MCF 10A (cell line): ENCODE measurements at regions not wholly inside any gene's neighbourhood (a gene's known extent, or its start where the extent isn't known, plus 50 kb on each side); places are given as distances from the start of the nearest gene placed in this dataset.

Experiments
- BruUV-seq: library from RNA; stranded (reverse); fragments of 400-500 nt; replicated peaks from 2 replicates; lab custom pipeline; 2021; lab: Mats Ljungman, UMichigan
- CTCF ChIA-PET: fragments of 300-600 bp; sonication (Branson Sonifier 250); formaldehyde crosslinking; extraction: SDS; loops from one replicate; lab custom pipeline; 2021; ENCODE audit warnings: antibody characterized with exemption, inconsistent platforms; lab: Yijun Ruan, JAX
- POLR2A ChIA-PET: fragments of 300-600, 350-650 bp; sonication (Branson Sonifier 250); formaldehyde crosslinking; extraction: SDS; loops from one replicate; lab custom pipeline; 2020; ENCODE audit warnings: antibody characterized with exemption, inconsistent platforms; lab: Yijun Ruan, JAX
- DNase-seq: peaks from one replicate; pipeline ENCODE4 v3.0.0-alpha.2; 2018; ENCODE audit not compliant: unreplicated experiment
- H3K27ac Mint-ChIP-seq: one replicate; pipeline ENCODE4 v1.8.0; 2022; ENCODE audit warnings: mild to moderate bottlenecking, low read depth, mixed read lengths; ENCODE audit not compliant: unreplicated experiment
- H3K27me3 Mint-ChIP-seq: one replicate; pipeline ENCODE4 v1.8.0; 2022; ENCODE audit warnings: mixed read lengths; ENCODE audit not compliant: insufficient read depth, unreplicated experiment
- H3K36me3 Mint-ChIP-seq: one replicate; pipeline ENCODE4 v1.8.0; 2022; ENCODE audit warnings: mild to moderate bottlenecking, moderate library complexity, mixed read lengths; ENCODE audit not compliant: insufficient read depth, unreplicated experiment
- H3K4me1 Mint-ChIP-seq: one replicate; pipeline ENCODE4 v1.8.0; 2022; ENCODE audit warnings: mixed read lengths; ENCODE audit not compliant: insufficient read depth, unreplicated experiment
- H3K4me3 Mint-ChIP-seq: one replicate; pipeline ENCODE4 v1.8.0; 2022; ENCODE audit warnings: mild to moderate bottlenecking, moderate library complexity, mixed read lengths; ENCODE audit not compliant: unreplicated experiment
- H3K9me3 Mint-ChIP-seq: one replicate; pipeline ENCODE4 v1.8.0; 2022; ENCODE audit warnings: mixed read lengths; ENCODE audit not compliant: unreplicated experiment
- intact Hi-C: fragments of 100-400 bp; cut with micrococcal nuclease; formaldehyde crosslinking; loops from 2 replicates; pipeline ENCODE4 v1.14.1; 2022
- TF ChIP-seq, protein P1 (sequence below): fragments of 200-600 bp; IDR thresholded peaks from one replicate; pipeline ENCODE4 v1.8.0; 2022; ENCODE audit warnings: antibody characterized with exemption, mild to moderate bottlenecking; ENCODE audit not compliant: unreplicated experiment

DNA sequence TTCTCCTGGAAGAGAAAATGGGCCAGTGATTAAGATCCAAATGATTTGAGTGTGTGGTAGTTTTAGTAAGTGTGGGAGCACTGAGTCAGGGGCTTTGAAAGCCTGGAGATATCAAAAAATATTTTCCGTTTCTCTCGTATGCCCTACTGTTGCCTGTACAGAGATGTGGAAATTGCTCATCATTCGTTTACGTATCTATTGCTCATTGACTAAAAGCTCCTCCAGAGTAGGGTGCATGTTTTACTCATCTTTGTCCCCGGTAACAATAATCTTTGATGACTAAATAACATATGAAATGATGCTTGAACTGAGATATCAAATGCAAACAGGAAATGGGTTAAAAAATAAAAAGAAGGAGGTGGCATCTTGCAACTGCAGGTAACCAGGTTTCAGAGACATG lies 114.2 kb upstream of the FST start:
- Mint-ChIP-seq H3K9me3 (no peaks in the 10 kb centered on the region), H3K27me3 (no peaks in the 10 kb centered on the region), H3K4me3 (no peak overlapping the region), H3K27ac (no peak overlapping the region), H3K4me1 (peaks cover 4% of the 10 kb centered on the region), H3K36me3 (no peaks in the 10 kb centered on the region)
- TF ChIP-seq, protein P1, sequence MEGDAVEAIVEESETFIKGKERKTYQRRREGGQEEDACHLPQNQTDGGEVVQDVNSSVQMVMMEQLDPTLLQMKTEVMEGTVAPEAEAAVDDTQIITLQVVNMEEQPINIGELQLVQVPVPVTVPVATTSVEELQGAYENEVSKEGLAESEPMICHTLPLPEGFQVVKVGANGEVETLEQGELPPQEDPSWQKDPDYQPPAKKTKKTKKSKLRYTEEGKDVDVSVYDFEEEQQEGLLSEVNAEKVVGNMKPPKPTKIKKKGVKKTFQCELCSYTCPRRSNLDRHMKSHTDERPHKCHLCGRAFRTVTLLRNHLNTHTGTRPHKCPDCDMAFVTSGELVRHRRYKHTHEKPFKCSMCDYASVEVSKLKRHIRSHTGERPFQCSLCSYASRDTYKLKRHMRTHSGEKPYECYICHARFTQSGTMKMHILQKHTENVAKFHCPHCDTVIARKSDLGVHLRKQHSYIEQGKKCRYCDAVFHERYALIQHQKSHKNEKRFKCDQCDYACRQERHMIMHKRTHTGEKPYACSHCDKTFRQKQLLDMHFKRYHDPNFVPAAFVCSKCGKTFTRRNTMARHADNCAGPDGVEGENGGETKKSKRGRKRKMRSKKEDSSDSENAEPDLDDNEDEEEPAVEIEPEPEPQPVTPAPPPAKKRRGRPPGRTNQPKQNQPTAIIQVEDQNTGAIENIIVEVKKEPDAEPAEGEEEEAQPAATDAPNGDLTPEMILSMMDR: no peak
- DNase-seq: no peak
- ChIA-PET POLR2A (interaction anchor here (1.1 kb wide), 1 partner anchor 944 kb away, joined by 4 read pairs; the partner anchor contains the start of gene ARL15), CTCF (interaction anchor here (0.6 to 1.2 kb wide), 2 partner anchors 11 to 23 kb away, joined by 3 read pairs; no protein-coding TSS in a partner anchor)
- no TSS peak for BruUV-seq
- intact Hi-C loops: no loop called here

DNA sequence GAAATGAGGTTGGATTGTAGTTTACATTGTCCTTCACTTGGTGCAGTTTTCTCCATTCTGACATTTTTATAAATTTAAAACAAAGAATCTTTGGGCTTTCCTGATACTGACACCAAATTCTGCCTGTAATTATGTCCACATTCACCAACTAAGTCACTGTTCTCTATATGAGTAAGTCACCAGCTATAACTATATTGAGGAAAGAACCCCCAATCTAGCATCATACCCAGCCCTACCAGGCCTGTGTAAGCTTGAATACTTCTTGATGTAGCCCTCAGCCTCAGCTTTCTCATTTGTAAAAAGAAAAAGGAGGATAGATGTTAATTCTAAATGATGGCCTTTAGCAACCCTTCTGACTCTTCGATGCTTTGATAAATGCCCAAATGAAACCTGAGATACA lies 112.7 kb upstream of the FST start:
- Mint-ChIP-seq H3K27me3 (no peaks in the 10 kb centered on the region), H3K4me1 (no peaks in the 10 kb centered on the region), H3K9me3 (no peaks in the 10 kb centered on the region)

DNA sequence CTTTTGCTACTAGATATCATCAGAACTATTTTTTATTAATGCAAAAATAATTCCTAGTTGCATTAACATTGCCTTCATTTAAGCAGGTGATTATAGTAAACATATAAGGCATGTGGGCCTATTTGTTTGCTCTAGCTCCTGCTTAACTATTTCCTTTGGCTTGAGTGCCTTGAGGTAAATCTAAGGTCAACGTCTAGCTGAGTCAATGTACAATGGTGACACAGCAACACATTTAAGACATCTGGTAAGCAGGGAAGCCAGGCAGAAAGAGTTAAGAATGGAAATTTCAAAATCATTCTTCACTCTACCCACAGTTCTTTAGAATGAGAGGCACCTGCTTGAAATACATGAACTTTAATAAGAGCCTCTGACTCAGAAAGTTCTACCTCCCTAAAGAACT lies 111.9 kb upstream of the FST start:
- Mint-ChIP-seq H3K4me1 (peaks cover 5% of the 10 kb centered on the region), H3K27ac (no peak overlapping the region), H3K9me3 (no peaks in the 10 kb centered on the region), H3K4me3 (no peak overlapping the region), H3K36me3 (no peaks in the 10 kb centered on the region), H3K27me3 (no peaks in the 10 kb centered on the region)
- BruUV-seq: no TSS peak
- TF ChIP-seq, protein P1: no peak
- POLR2A ChIA-PET: interaction anchor here (0.5 kb wide), 1 partner anchor 245 kb away, joined by 3 read pairs; no protein-coding TSS in a partner anchor
- intact Hi-C loops: no loop called here
- DNase-seq: no peak
- CTCF ChIA-PET: interaction anchor here (0.6 to 1.0 kb wide), 2 partner anchors 54 to 389 kb away, joined by 3 read pairs; no protein-coding TSS in a partner anchor

More for the DNA sequence above, 112.7 kb upstream of the FST start:
- Mint-ChIP-seq H3K36me3 (no peaks in the 10 kb centered on the region), H3K27ac (no peak overlapping the region), H3K4me3 (no peak overlapping the region)
- intact Hi-C loops: no loop called here
- ChIA-PET POLR2A (interaction anchor here (0.7 kb wide), 1 partner anchor 36 kb away, joined by 4 read pairs; no protein-coding TSS in a partner anchor), CTCF (no interaction called here)
- no peak for DNase-seq
- TF ChIP-seq, protein P1: no peak
- BruUV-seq: no TSS peak

DNA sequence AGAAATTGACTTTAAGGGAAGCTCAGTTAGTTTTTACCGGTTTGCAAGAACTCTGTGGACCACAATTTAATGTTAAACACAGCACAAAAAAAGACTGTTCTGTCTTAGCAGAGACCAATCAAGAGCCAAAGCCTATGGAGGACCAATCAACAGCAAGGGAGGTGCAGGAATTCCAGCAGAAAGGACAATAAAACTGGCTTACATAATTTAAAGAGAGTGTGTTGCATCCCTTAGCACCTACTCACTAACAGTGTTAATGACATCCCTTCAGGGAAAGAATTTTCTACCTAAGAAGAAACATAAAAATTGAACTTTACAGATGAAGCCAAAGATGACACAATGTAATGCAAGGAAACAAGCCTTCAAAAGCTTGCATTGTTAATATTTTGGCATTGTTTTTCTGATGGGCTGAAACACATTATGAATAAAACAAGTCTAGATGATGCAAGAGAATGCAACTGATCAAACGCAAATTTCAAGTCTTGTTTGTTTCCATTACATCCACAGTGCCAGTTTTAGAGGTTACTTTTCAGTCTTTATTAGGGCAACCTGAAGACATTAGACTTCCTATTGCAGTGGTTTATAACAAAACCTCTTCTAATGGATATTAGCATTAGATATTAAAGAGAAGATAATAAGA lies 111.3 kb upstream of the FST start:
- intact Hi-C loops: no loop called here
- H3K9me3 Mint-ChIP-seq: no peaks in the 10 kb centered on the region
- H3K4me3 Mint-ChIP-seq: no peak overlapping the region
- H3K4me1 Mint-ChIP-seq: peaks cover 5% of the 10 kb centered on the region
- POLR2A ChIA-PET: interaction anchor here (1.1 to 1.3 kb wide), 2 partner anchors 31 to 53 kb away, joined by 3 read pairs; no protein-coding TSS in a partner anchor
- H3K36me3 Mint-ChIP-seq: no peaks in the 10 kb centered on the region
- CTCF ChIA-PET: interaction anchor here (0.6 to 1.0 kb wide), 2 partner anchors 13 to 53 kb away, joined by 3 read pairs; no protein-coding TSS in a partner anchor
- H3K27ac Mint-ChIP-seq: no peak overlapping the region
- BruUV-seq: no TSS peak
- no peak for DNase-seq
- TF ChIP-seq, protein P1: no peak
- no peaks in the 10 kb centered on the region for H3K27me3 Mint-ChIP-seq
